CD14-positive monocyte (primary cell): ENCODE measurements at regions not wholly inside any gene's neighbourhood (a gene's known extent, or its start where the extent isn't known, plus 50 kb on each side); places are given as distances from the start of the nearest gene placed in this dataset.

ENCODE experiments used
- DNase-seq, 3 donors: peaks; one replicate each; pipeline ENCODE4 v3.0.0-alpha.2; 2011 to 2022
- H2AFZ ChIP-seq: 2 replicates; pipeline ENCODE4 v1.6.0; 2012; ENCODE audit warnings: mild to moderate bottlenecking, low read depth, low read length, inconsistent platforms; ENCODE audit not compliant: insufficient read depth, poor library complexity, severe bottlenecking
- H3K27ac ChIP-seq, 2 donors: 1 replicate in 1 of 2; 2 replicates in 1 of 2; pipeline ENCODE4 v1.5.1; 2012 to 2013; ENCODE audit warnings: low read length in 2 of 2, control low read depth in 1 of 2, inconsistent platforms in 1 of 2, low read depth in 1 of 2, mild to moderate bottlenecking in 1 of 2
- H3K27me3 ChIP-seq, 2 donors: one replicate each; pipeline versions ENCODE4 v1.6.0 to v1.6.1; 2011 to 2013; ENCODE audit warnings: low read length in 2 of 2; ENCODE audit not compliant: control insufficient read depth in 2 of 2, insufficient read depth in 2 of 2
- H3K36me3 ChIP-seq, 2 donors: replicated peaks in 1 of 2; 1 replicate in 1 of 2; 2 replicates in 1 of 2; pipeline versions ENCODE4 v1.5.1 to v1.6.1; 2012 to 2013; ENCODE audit warnings: low read length in 2 of 2, control low read depth in 1 of 2, inconsistent platforms in 1 of 2, mild to moderate bottlenecking in 1 of 2; ENCODE audit not compliant: insufficient read depth in 2 of 2, control insufficient read depth in 1 of 2
- H3K4me1 ChIP-seq, 2 donors: 1 replicate in 1 of 2; 2 replicates in 1 of 2; pipeline versions ENCODE4 v1.5.1 to v1.6.1; 2012 to 2013; ENCODE audit warnings: low read length in 2 of 2, control low read depth in 1 of 2, inconsistent platforms in 1 of 2, mild to moderate bottlenecking in 1 of 2, moderate library complexity in 1 of 2; ENCODE audit not compliant: insufficient read depth in 2 of 2, control insufficient read depth in 1 of 2
- H3K4me2 ChIP-seq: replicated peaks from 2 replicates; pipeline ENCODE3; 2012; ENCODE audit warnings: low read length, moderate library complexity, mild to moderate bottlenecking; ENCODE audit not compliant: poor library complexity, severe bottlenecking; ENCODE audit errors: extremely low read depth
- H3K4me3 ChIP-seq, 3 experiments: fragments of 200-600 bp in 1 of 3; sonication (generic) in 1 of 3; replicated peaks in 1 of 3; 1 replicate in 2 of 3; 2 replicates in 1 of 3; pipeline ENCODE4 v1.5.1; 2011 to 2013; ENCODE audit warnings: low read length in 3 of 3, mild to moderate bottlenecking in 3 of 3, control low read depth in 2 of 3, low read depth in 2 of 3, inconsistent platforms in 1 of 3, moderate library complexity in 1 of 3
- H3K79me2 ChIP-seq: 2 replicates; pipeline ENCODE4 v1.6.0; 2012; ENCODE audit warnings: mild to moderate bottlenecking, control low read depth, inconsistent platforms, low read length, moderate library complexity; ENCODE audit not compliant: insufficient read depth
- H3K9ac ChIP-seq: 2 replicates; pipeline ENCODE4 v1.6.0; 2017; ENCODE audit warnings: low read length, mild to moderate bottlenecking; ENCODE audit not compliant: insufficient read depth, poor library complexity, severe bottlenecking
- H3K9me3 ChIP-seq, 2 donors: replicated peaks in 1 of 2; 1 replicate in 1 of 2; 2 replicates in 1 of 2; pipeline versions ENCODE4 v1.5.1 to v1.6.1; 2012 to 2013; ENCODE audit warnings: low read length in 2 of 2, control low read depth in 1 of 2; ENCODE audit not compliant: control insufficient read depth in 1 of 2, insufficient read depth in 1 of 2
- H4K20me1 ChIP-seq: 2 replicates; pipeline ENCODE4 v1.6.0; 2012; ENCODE audit warnings: mild to moderate bottlenecking, low read length, control low read depth, moderate library complexity; ENCODE audit not compliant: insufficient read depth
- H3K27ac Mint-ChIP-seq, 7 donors: one replicate each; pipeline ENCODE4 v1.8.0; 2020; ENCODE audit warnings: mild to moderate bottlenecking in 7 of 7, mixed read lengths in 7 of 7, moderate library complexity in 6 of 7, inconsistent platforms in 2 of 7
- H3K27me3 Mint-ChIP-seq, 3 donors: one replicate each; pipeline ENCODE4 v1.8.0; 2021 to 2022; ENCODE audit warnings: low read depth in 3 of 3, mild to moderate bottlenecking in 3 of 3, mixed read lengths in 3 of 3, moderate library complexity in 3 of 3, inconsistent platforms in 1 of 3
- H3K36me3 Mint-ChIP-seq, 2 donors: one replicate each; pipeline ENCODE4 v1.8.0; 2020; ENCODE audit warnings: mixed read lengths in 2 of 2, inconsistent platforms in 1 of 2, mild to moderate bottlenecking in 1 of 2
- H3K4me1 Mint-ChIP-seq: one replicate; pipeline ENCODE4 v1.8.0; 2020; ENCODE audit warnings: mild to moderate bottlenecking, mixed read lengths
- H3K4me3 Mint-ChIP-seq, 2 donors: one replicate each; pipeline ENCODE4 v1.8.0; 2020; ENCODE audit warnings: mild to moderate bottlenecking in 2 of 2, mixed read lengths in 2 of 2, moderate library complexity in 1 of 2
- H3K9me3 Mint-ChIP-seq, 7 donors: one replicate each; pipeline ENCODE4 v1.8.0; 2020 to 2022; ENCODE audit warnings: mixed read lengths in 7 of 7, mild to moderate bottlenecking in 6 of 7, moderate library complexity in 6 of 7, inconsistent platforms in 2 of 7
- WGBS: methylation state at CpG from one replicate; pipeline ENCODE4 v1.1.5; 2013; ENCODE audit warnings: missing lambda C conversion rate; ENCODE audit not compliant: insufficient coverage; 5-methylcytosine and 5-hydroxymethylcytosine counted together
- intact Hi-C, 2 donors: fragments of 100-400 bp; cut with micrococcal nuclease; formaldehyde crosslinking; loops; one replicate each; pipeline versions ENCODE4 v1.15.0 to v1.15.1; 2023
- TF ChIP-seq, protein P1 (sequence below): fragments of 200-600 bp; IDR thresholded peaks from one replicate; pipeline ENCODE4 v1.8.0; 2022; ENCODE audit warnings: antibody characterized with exemption, mild to moderate bottlenecking

DNA sequence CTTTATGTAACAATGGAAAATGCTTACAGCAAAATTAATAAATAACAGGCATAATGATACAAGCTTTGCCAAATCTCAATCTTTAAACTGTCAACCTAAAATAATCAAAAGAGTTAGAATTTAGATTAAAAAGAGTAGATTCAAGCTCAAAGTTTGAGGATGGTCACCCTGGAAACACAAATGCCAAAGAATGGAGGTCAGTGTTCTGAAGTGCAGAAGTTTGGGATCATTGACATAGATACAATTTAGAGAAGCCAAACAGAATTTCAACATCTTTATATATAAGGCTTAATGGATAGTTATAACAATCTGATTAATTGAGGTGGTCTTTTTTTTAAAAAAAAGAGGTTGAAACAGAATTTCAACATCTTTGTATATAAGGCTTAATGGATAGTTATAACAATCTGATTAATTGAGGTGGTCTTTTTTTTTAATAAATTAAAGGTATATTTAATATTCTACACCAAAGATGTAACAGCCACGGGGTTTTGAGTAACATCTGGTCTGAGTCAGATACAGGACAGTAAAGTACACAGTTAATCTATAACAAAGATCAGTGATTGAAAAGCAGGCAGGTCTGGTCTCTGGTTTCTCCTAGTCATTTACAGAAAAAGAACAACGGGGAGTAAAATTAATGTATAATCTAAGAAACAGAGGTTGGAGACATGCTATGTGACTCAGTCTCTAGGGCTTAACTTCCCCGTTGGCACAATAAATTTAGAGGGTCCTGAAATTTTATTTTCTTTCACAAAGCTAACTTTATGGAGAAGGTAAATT lies 490.7 kb downstream of the GBE1 start:
- peaks cover 0 to 2% (median 0%) of the 10 kb centered on the region in 3 donors for H3K27me3 Mint-ChIP-seq
- no peaks in the 10 kb centered on the region for H3K36me3 Mint-ChIP-seq
- H3K9me3 ChIP-seq = no peaks in the 10 kb centered on the region
- H3K27ac ChIP-seq = no peak overlapping the region
- no peaks in the 10 kb centered on the region for H4K20me1 ChIP-seq
- no peaks in the 10 kb centered on the region for H3K27me3 ChIP-seq
- no peak overlapping the region for H3K4me3 Mint-ChIP-seq
- no peak overlapping the region for H3K4me3 ChIP-seq
- no peak overlapping the region for H2AFZ ChIP-seq
- TF ChIP-seq, protein P1, sequence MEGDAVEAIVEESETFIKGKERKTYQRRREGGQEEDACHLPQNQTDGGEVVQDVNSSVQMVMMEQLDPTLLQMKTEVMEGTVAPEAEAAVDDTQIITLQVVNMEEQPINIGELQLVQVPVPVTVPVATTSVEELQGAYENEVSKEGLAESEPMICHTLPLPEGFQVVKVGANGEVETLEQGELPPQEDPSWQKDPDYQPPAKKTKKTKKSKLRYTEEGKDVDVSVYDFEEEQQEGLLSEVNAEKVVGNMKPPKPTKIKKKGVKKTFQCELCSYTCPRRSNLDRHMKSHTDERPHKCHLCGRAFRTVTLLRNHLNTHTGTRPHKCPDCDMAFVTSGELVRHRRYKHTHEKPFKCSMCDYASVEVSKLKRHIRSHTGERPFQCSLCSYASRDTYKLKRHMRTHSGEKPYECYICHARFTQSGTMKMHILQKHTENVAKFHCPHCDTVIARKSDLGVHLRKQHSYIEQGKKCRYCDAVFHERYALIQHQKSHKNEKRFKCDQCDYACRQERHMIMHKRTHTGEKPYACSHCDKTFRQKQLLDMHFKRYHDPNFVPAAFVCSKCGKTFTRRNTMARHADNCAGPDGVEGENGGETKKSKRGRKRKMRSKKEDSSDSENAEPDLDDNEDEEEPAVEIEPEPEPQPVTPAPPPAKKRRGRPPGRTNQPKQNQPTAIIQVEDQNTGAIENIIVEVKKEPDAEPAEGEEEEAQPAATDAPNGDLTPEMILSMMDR = no peak
- no peak overlapping the region for H3K9ac ChIP-seq
- WGBS = no CpG with 5 or more reads among the region's 3 CpGs
- DNase-seq = no peak
- H3K4me1 ChIP-seq = no peaks in the 10 kb centered on the region
- intact Hi-C loops = no loop called here
- H3K36me3 ChIP-seq = no peaks in the 10 kb centered on the region
- no peak overlapping the region for H3K4me2 ChIP-seq
- no peaks in the 10 kb centered on the region for H3K79me2 ChIP-seq
- peaks cover 0 to 11% (median 0%) of the 10 kb centered on the region in 7 donors for H3K9me3 Mint-ChIP-seq
- no peaks in the 10 kb centered on the region for H3K4me1 Mint-ChIP-seq
- no peak overlapping the region for H3K27ac Mint-ChIP-seq

DNA sequence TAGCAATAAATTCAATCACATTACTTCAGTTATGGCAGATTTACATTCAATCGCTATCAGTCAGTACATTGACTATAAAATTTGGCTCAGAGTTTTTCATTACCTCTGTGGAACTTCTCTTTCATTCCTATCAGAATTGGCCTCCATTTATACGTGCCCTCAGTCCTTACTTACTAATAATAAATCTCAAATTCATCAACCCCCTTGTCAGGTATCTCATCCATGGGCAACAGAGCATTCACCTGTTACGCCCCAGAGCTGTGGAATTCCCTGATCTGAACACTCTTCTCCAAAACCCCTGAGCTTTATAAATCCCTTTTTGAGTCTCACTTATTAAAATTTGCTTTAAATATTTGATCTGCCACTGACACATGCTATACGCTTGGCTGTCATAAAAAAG lies 492.9 kb downstream of the GBE1 start:
- no peak overlapping the region for H3K27ac Mint-ChIP-seq
- H3K4me1 Mint-ChIP-seq = no peaks in the 10 kb centered on the region
- peaks cover 0 to 11% (median 0%) of the 10 kb centered on the region in 7 donors for H3K9me3 Mint-ChIP-seq
- Histone ChIP-seq H3K9me3 (no peaks in the 10 kb centered on the region), H3K4me2 (no peak overlapping the region), H2AFZ (no peak overlapping the region), H3K27ac (no peak overlapping the region), H4K20me1 (no peaks in the 10 kb centered on the region), H3K4me1 (no peaks in the 10 kb centered on the region), H3K36me3 (no peaks in the 10 kb centered on the region), H3K27me3 (no peaks in the 10 kb centered on the region), H3K4me3 (no peak overlapping the region), H3K79me2 (no peaks in the 10 kb centered on the region), H3K9ac (no peak overlapping the region)
- 81% methylated on average over 3 of the region's 4 CpGs for WGBS
- no peak for DNase-seq
- no peak overlapping the region for H3K4me3 Mint-ChIP-seq
- intact Hi-C loops = no loop called here
- TF ChIP-seq, protein P1 = no peak
- H3K36me3 Mint-ChIP-seq = no peaks in the 10 kb centered on the region
- no peaks in the 10 kb centered on the region for H3K27me3 Mint-ChIP-seq
